T-helper 2 cell treated with Interferon-gamma antibody and Interleukin-4, amounts not matched to agents 5 μg/mL and 100 μg/mL, for 36 hours (primary cell): ENCODE measurements at regions not wholly inside any gene's neighbourhood (a gene's known extent, or its start where the extent isn't known, plus 50 kb on each side); places are given as distances from the start of the nearest gene placed in this dataset.
"Not testable (repeated sequence)": the region's sequence is repeated elsewhere in the genome, so short reads cannot be mapped to it uniquely, and the experiment has no call there.

ENCODE experiments used
- DNase-seq: peaks from one replicate; pipeline ENCODE4 v3.0.0; 2021; ENCODE audit warnings: low spot score
- H3K27ac Mint-ChIP-seq: one replicate; pipeline ENCODE4 v1.8.0; 2021; ENCODE audit warnings: mild to moderate bottlenecking, mixed read lengths
- H3K27me3 Mint-ChIP-seq: one replicate; pipeline ENCODE4 v1.8.0; 2021; ENCODE audit warnings: low read depth, mixed read lengths
- H3K36me3 Mint-ChIP-seq: one replicate; pipeline ENCODE4 v1.8.0; 2021; ENCODE audit warnings: low read depth, mixed read lengths
- H3K4me1 Mint-ChIP-seq: one replicate; pipeline ENCODE4 v1.8.0; 2021; ENCODE audit warnings: low read depth, mixed read lengths
- H3K4me3 Mint-ChIP-seq: one replicate; pipeline ENCODE4 v1.8.0; 2022; ENCODE audit warnings: mild to moderate bottlenecking, moderate library complexity, mixed read lengths
- H3K9me3 Mint-ChIP-seq: one replicate; pipeline ENCODE4 v1.8.0; 2021; ENCODE audit warnings: mixed read lengths

GRCh38 chr10:52946486-52946885 is 173.9 kb upstream of the MBL2 start:
- H3K36me3 Mint-ChIP-seq: no peaks in the 10 kb centered on the region
- no peak overlapping the region for H3K4me3 Mint-ChIP-seq
- peaks cover 3% of the 10 kb centered on the region for H3K9me3 Mint-ChIP-seq
- H3K27me3 Mint-ChIP-seq: no peaks in the 10 kb centered on the region
- no peak for DNase-seq
- H3K4me1 Mint-ChIP-seq: no peaks in the 10 kb centered on the region
- H3K27ac Mint-ChIP-seq: no peak overlapping the region

- H3K4me1 Mint-ChIP-seq, H3K9me3 Mint-ChIP-seq, H3K36me3 Mint-ChIP-seq, H3K4me3 Mint-ChIP-seq, H3K27ac Mint-ChIP-seq, DNase-seq, H3K27me3 Mint-ChIP-seq: not testable (repeated sequence)
These were observed 172.9 kb upstream of the MBL2 start for GRCh38 chr10:52945521-52945920.

- DNase-seq: no peak
- Mint-ChIP-seq H3K27ac (no peak overlapping the region), H3K27me3 (no peaks in the 10 kb centered on the region), H3K9me3 (no peaks in the 10 kb centered on the region), H3K4me1 (no peaks in the 10 kb centered on the region), H3K4me3 (no peak overlapping the region), H3K36me3 (no peaks in the 10 kb centered on the region)
These were observed 168.3 kb upstream of the MBL2 start for GRCh38 chr10:52940921-52941320.

- Mint-ChIP-seq H3K4me3 (no peak overlapping the region), H3K36me3 (no peaks in the 10 kb centered on the region), H3K4me1 (no peaks in the 10 kb centered on the region), H3K27me3 (no peaks in the 10 kb centered on the region), H3K27ac (no peak overlapping the region), H3K9me3 (no peaks in the 10 kb centered on the region)
- no peak for DNase-seq
These were observed 167.3 kb upstream of the MBL2 start for GRCh38 chr10:52939894-52940293.

GRCh38 chr10:52933748-52934147 is 161.2 kb upstream of the MBL2 start:
- H3K27ac Mint-ChIP-seq: no peak overlapping the region
- no peak for DNase-seq
- no peak overlapping the region for H3K4me3 Mint-ChIP-seq
- no peaks in the 10 kb centered on the region for H3K4me1 Mint-ChIP-seq
- H3K27me3 Mint-ChIP-seq: no peaks in the 10 kb centered on the region
- H3K9me3 Mint-ChIP-seq: no peaks in the 10 kb centered on the region
- H3K36me3 Mint-ChIP-seq: no peaks in the 10 kb centered on the region

- no peak overlapping the region for H3K27ac Mint-ChIP-seq
These were observed 155.1 kb upstream of the MBL2 start for GRCh38 chr10:52927678-52928077.

GRCh38 chr10:52923520-52923919 is 150.9 kb upstream of the MBL2 start:
- H3K36me3 Mint-ChIP-seq: no peaks in the 10 kb centered on the region
- H3K27ac Mint-ChIP-seq: no peak overlapping the region
- H3K27me3 Mint-ChIP-seq: no peaks in the 10 kb centered on the region
- DNase-seq: no peak
- H3K4me3 Mint-ChIP-seq: no peak overlapping the region
- no peaks in the 10 kb centered on the region for H3K4me1 Mint-ChIP-seq
- no peaks in the 10 kb centered on the region for H3K9me3 Mint-ChIP-seq

More at GRCh38 chr10:52927678-52928077, 155.1 kb upstream of the MBL2 start:
- H3K27me3 Mint-ChIP-seq: no peaks in the 10 kb centered on the region
- no peaks in the 10 kb centered on the region for H3K9me3 Mint-ChIP-seq
- no peaks in the 10 kb centered on the region for H3K4me1 Mint-ChIP-seq
- H3K4me3 Mint-ChIP-seq: no peak overlapping the region
- no peaks in the 10 kb centered on the region for H3K36me3 Mint-ChIP-seq
- DNase-seq: no peak

- Mint-ChIP-seq H3K36me3 (no peaks in the 10 kb centered on the region), H3K9me3 (no peaks in the 10 kb centered on the region), H3K4me1 (no peaks in the 10 kb centered on the region), H3K4me3 (no peak overlapping the region), H3K27me3 (no peaks in the 10 kb centered on the region), H3K27ac (no peak overlapping the region)
- no peak for DNase-seq
These were observed 146.2 kb upstream of the MBL2 start for GRCh38 chr10:52918714-52919305.

GRCh38 chr10:52915391-52915790 is 142.8 kb upstream of the MBL2 start:
- Mint-ChIP-seq H3K4me3 (no peak overlapping the region), H3K36me3 (no peaks in the 10 kb centered on the region), H3K9me3 (no peaks in the 10 kb centered on the region), H3K4me1 (no peaks in the 10 kb centered on the region), H3K27ac (no peak overlapping the region), H3K27me3 (no peaks in the 10 kb centered on the region)
- no peak for DNase-seq

- Mint-ChIP-seq H3K27me3 (no peaks in the 10 kb centered on the region), H3K27ac (no peak overlapping the region), H3K9me3 (no peaks in the 10 kb centered on the region), H3K36me3 (no peaks in the 10 kb centered on the region), H3K4me1 (no peaks in the 10 kb centered on the region), H3K4me3 (no peak overlapping the region)
- no peak for DNase-seq
These were observed 138.6 kb upstream of the MBL2 start for GRCh38 chr10:52911163-52911562.

- no peaks in the 10 kb centered on the region for H3K9me3 Mint-ChIP-seq
- no peaks in the 10 kb centered on the region for H3K4me1 Mint-ChIP-seq
- H3K27me3 Mint-ChIP-seq: no peaks in the 10 kb centered on the region
- H3K36me3 Mint-ChIP-seq: no peaks in the 10 kb centered on the region
- no peak for DNase-seq
- no peak overlapping the region for H3K27ac Mint-ChIP-seq
- H3K4me3 Mint-ChIP-seq: no peak overlapping the region
These were observed 135.9 kb upstream of the MBL2 start for GRCh38 chr10:52908478-52908877.

GRCh38 chr10:52906046-52906445 is 133.5 kb upstream of the MBL2 start:
- Mint-ChIP-seq H3K27me3 (no peaks in the 10 kb centered on the region), H3K4me3 (no peak overlapping the region), H3K27ac (no peak overlapping the region), H3K4me1 (no peaks in the 10 kb centered on the region), H3K9me3 (no peaks in the 10 kb centered on the region), H3K36me3 (no peaks in the 10 kb centered on the region)
- DNase-seq: no peak

- Mint-ChIP-seq H3K36me3 (no peaks in the 10 kb centered on the region), H3K27me3 (no peaks in the 10 kb centered on the region), H3K9me3 (no peaks in the 10 kb centered on the region), H3K4me1 (no peaks in the 10 kb centered on the region), H3K4me3 (no peak overlapping the region), H3K27ac (no peak overlapping the region)
- DNase-seq: no peak
These were observed 130.9 kb upstream of the MBL2 start for GRCh38 chr10:52903397-52903938.

- no peak for DNase-seq
- no peaks in the 10 kb centered on the region for H3K9me3 Mint-ChIP-seq
- H3K36me3 Mint-ChIP-seq: no peaks in the 10 kb centered on the region
These were observed 128.0 kb upstream of the MBL2 start for GRCh38 chr10:52900593-52900992.

GRCh38 chr10:52897162-52897561 is 124.6 kb upstream of the MBL2 start:
- no peak for DNase-seq
- Mint-ChIP-seq H3K9me3 (no peaks in the 10 kb centered on the region), H3K4me3 (no peak overlapping the region), H3K4me1 (no peaks in the 10 kb centered on the region), H3K36me3 (no peaks in the 10 kb centered on the region), H3K27me3 (no peaks in the 10 kb centered on the region), H3K27ac (no peak overlapping the region)

More at GRCh38 chr10:52900593-52900992, 128.0 kb upstream of the MBL2 start:
- Mint-ChIP-seq H3K4me3 (no peak overlapping the region), H3K4me1 (no peaks in the 10 kb centered on the region), H3K27ac (no peak overlapping the region), H3K27me3 (no peaks in the 10 kb centered on the region)
